D721Med (cell line): ENCODE measurements at regions not wholly inside any gene's neighbourhood (a gene's known extent, or its start where the extent isn't known, plus 50 kb on each side); places are given as distances from the start of the nearest gene placed in this dataset.

Experiments used
- DNase-seq: peaks from one replicate; pipeline ENCODE4 v3.0.0; 2011; ENCODE audit warnings: low spot score; ENCODE audit not compliant: insufficient read length
- FAIRE-seq: peaks from 2 replicates; lab custom pipeline; 2011; peaks lifted over from hg19 to GRCh38; lab: Jason Lieb, UNC
- CTCF ChIP-seq: IDR thresholded peaks from 2 replicates; pipeline ENCODE4 v1.5.1; 2012; ENCODE audit warnings: mild to moderate bottlenecking, control low read depth; ENCODE audit not compliant: insufficient read depth; ENCODE audit errors: missing control alignments

DNA sequence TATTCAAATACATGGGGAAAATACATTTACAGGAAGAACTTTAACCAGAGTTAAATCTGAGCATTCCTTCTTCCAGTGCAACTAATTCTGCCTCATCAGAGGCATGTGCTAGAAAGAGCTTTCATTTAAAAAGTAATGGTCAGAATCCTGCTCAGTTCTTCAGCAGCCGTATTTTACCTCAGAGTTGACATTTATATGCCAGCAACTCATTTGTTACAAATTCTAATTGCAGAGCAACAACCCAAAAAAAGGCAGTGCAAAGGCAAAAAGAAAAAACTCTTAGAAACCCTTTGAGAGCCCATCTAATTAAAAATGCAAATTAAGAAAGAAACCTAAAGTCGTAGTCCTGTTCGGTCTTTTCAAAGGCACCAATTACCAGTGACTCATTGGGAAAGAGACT is 392.5 kb downstream of the PBX1 start:
- no peak for TF ChIP-seq CTCF
- DNase-seq (no peak), FAIRE-seq (no peak)

DNA sequence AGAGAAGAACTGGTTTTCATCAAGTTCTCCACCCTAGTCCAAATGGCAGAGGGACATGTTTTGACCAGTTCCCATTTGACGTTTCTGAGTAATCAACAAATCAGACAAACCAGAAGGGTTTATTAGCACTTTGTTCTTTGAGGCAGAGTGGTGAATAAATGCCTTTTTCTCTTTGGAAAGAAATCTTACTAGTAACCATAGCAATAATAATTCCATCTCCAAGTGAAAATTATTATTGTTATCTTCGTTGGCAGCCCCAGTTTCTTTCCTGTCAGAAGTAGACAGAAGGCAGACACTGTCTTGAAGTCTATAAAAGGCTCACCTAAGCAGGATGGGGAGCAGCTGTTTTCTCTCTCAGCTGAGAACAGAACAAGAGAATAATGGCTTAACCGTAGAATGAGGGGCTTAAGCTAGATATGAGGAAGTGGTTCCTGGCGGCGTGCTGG is 391.6 kb downstream of the PBX1 start:
- no peak for DNase-seq
- TF ChIP-seq CTCF, result no peak
- FAIRE-seq, result no peak

GRCh38 chr1:164949771-164950471 is 390.9 kb downstream of the PBX1 start:
- FAIRE-seq, result no peak
- TF ChIP-seq CTCF, result no peak
- DNase-seq, result no peak

DNA sequence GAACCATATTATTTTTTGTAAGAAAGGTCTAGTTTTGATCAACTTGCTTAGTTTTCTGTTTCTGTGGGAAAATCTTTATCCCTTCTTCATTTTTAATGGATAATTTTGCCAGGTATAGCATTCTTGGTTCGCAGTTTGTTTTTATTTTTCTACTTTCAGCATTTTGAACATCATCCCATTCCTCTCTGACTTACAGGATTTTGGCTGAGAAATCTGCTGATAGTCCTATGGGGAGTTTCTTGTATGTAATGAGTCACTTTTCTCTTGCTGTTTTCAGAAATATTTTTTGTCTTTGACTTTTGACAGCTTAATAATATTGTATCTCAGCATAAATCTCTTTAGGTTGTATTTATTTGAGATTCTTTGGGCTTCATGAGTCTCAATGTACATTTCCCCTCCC is 389.1 kb downstream of the PBX1 start:
- no peak for FAIRE-seq
- no peak for TF ChIP-seq CTCF
- DNase-seq, result no peak

DNA sequence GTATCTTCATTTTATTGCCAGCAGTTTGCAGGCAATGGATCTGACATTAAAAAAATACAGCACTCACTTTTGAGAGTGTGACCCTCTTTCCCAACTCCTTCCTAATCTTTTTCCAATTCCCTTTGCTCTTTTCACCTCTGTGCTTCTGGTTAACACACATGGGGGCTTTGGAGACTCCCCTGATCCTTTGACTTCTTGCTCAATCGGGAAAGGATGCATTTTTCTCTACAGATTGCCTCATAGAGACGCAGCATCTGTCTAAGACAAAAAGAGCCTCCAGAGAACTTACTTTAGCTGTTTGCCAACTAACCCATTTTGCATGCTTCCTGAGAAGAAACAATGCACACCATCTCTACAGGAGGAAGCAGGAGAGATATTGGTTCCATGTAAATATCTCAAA is 378.3 kb downstream of the PBX1 start:
- DNase-seq (no peak), FAIRE-seq (no peak)
- TF ChIP-seq CTCF, result no peak

DNA sequence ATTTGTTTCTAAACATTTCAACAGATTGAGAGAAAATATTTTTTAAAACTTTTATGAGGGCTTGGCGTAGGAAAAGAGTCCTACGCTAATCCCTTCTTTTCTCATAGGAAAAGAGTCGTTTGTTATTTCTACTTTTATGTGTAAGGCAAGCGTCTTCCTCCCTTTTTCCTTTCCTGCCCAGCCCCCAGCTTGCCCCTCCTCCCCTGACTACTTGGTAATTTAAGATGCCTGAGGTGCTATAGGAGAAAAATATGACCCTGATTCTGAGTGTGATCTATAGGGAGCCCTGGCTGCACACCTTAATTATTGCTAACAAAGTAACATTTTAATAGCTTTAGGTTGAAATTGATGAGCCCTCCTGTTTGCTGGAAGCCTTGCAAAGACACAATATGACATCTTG is 373.6 kb downstream of the PBX1 start:
- TF ChIP-seq CTCF, result no peak
- DNase-seq, result no peak
- FAIRE-seq, result no peak

GRCh38 chr1:164930833-164931232 is 371.8 kb downstream of the PBX1 start:
- TF ChIP-seq CTCF, result no peak
- no peak for FAIRE-seq
- no peak for DNase-seq
